ENCODE measurements at regions not wholly inside any gene's neighbourhood (a gene's known extent, or its start where the extent isn't known, plus 50 kb on each side); places are given as distances from the start of the nearest gene placed in this dataset.
"Not testable (repeated sequence)": the region's sequence is repeated elsewhere in the genome, so short reads cannot be mapped to it uniquely, and the experiment has no call there.

DNA sequence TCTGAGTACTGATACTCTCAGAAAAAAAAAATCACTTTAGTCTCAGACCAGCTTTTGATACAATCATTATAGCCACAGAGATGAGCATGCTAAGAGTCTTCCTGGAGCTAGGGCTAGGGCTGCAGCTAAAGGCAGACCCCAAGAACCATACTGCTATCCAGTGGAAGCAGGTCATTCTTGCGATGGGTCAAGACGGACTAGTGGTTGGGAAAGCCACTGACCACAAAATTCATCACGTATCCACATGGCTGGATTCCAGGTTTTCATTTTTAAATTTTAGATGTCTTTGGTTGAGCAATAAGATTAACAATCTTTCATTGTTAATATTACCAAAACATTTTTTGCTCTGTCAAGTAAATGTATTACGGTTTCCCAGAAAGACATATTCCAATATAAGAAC, 598.1 kb downstream of the DNAH5 start:
- DNase-seq (ENCODE audit: low spot score): no peak

DNA sequence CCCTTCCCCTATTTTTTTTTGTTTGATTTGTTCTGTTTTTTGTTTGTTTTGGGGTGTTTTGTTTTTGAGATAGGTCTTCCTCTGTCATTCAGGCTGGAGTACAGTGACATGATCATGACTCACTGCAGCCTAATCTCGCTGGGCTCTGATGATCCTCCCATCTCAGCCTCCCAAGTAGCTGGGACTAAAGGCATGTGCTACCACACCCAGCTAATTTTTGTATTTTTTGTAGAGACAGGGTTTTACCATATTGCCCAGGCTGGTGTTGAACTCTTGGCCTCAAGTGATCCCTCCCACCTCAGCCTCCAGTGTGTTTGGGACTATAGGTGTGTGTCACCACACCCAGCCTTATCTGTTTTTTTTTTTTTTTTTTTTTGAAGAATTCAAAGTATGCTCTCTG, 605.4 kb downstream of the DNAH5 start:
- DNase-seq (ENCODE audit: low spot score): no peak

DNA sequence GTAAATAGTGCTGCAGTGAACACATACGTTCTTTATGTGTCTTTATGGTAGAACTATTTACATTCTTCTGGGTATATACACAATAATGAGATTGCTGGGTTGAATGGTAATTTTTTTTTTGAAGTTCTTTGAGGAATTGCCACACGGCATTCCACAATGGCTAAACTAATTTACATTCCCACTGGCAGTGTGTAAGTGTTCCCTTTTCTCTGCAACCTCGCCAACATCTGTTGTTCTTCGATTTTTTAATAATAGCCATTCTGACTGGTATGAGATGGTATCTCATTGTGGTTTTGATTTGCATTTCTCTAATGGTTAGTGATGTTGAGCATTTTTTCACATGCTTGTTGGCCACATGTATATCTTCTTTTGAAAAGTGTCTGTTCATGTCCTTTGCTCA, 609.5 kb downstream of the DNAH5 start:
- not testable (repeated sequence) for DNase-seq (ENCODE audit: low spot score)

DNA sequence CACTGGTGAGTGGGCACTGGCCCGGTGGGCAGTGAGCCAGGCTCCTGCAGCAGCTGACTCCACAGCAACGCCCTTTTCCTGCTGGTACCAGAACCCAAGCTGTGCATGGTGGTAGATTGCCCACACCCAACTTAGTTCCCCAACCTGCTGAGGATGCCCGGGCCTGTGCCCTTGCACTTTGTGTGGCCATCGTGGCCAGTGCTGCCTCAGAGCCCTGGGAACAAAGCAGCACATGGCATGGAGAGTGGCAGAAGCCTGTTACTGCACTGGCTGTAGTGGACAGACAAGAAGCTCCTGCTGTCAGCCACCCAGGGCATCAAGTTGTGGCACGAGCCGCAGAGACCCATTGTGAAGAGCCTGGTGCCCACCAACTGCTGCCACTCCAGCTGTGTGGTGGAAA, 612.9 kb downstream of the DNAH5 start:
- no peak for DNase-seq (ENCODE audit: low spot score)

DNA sequence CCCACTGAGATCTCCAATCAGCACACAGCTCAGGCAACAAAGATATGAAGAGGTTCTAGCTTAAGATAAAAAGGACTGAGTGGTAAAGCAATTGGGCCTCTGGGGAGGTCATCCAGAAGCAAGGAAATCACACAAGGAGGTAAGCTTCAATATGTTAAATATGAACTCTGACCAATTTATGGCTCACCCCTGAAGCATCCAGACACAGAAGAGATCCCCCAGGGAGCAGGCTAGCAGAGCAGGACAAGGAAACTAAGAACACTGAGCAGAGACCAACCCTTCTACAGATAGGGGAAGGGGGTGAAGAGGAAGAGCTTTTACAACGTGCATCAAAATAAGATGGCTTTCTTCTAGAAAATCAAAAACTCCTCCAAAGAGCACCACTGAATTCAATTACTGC, 616.2 kb downstream of the DNAH5 start:
- no peak for DNase-seq (ENCODE audit: low spot score)

DNA sequence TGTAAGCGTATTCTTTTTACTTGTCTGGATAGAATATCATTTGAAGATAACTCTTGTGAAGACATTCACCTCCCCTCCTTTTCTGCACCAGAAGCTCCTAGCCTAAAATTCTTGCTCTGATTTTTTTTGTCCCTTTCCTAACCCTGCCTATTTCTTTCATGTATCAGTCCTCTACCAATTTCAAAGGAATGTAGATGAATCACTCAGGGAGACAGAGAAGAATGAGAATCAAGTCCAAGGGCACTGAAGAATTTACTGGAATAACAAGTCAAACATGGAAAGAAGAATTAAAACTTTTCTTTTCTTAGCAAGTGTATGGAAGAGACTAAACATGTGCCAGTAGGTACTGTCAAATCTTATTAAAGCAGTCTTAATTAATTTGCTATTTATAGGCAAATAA, 618.7 kb downstream of the DNAH5 start:
- no peak for DNase-seq (ENCODE audit: low spot score)

DNA sequence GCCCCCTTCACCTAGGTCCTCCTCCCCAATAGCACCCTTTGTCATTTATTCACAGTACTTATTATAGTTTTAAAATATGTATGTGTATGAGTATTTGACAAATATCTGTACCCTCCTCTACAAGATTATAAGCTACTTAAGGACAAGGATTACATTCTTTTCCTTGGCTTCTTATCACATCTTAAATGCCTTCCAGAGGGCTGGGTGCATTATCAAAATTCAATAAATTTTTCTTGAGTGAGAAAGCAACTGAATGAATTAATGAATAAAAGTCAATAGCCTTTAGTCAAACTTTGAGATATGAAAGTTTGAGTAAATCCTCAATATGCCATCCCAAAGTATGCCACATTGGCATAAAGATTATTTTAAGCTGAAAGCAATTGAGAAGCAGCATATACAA, 621.7 kb downstream of the DNAH5 start:
- DNase-seq (ENCODE audit: low spot score): no peak

DNA sequence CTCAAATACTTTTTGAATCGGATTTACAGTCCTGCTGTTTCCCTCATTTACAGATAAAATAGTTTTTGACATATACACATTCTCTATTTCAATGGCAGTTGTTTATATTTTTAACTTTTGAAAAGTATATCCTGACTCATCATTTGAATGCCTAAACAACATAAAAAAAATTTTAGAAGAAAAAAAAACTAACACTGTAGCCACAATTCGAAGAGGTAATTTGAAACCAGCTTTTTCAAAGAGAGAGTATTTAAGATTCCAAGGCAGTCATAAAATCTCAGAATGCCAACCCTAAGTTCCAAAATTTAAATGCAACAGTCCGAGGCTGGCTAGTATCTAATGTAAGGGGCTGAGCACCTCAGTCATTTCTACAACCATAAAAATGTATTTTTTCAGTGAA, 626.8 kb downstream of the DNAH5 start:
- no peak for DNase-seq (ENCODE audit: low spot score)

DNA sequence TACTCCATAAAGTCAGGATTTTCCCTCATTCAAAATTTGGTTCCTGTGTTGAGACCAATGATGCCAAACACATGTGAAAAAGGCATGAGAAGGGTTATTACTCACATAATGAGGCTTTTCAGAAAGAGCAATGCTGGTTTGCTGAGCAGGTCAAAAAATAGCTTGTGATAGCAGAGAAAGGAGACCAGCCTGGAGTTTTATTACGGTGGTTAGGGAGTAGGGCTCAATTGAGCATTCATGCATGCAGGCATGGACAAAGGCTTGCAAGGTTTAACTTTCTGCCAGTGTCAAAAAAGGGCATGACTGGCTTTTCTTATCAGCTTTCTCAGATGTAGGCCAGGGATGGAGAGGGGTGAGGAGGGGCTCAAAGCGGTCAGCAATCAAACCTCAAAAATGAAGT, 628.3 kb downstream of the DNAH5 start:
- DNase-seq (ENCODE audit: low spot score): peak; percentile 4

DNA sequence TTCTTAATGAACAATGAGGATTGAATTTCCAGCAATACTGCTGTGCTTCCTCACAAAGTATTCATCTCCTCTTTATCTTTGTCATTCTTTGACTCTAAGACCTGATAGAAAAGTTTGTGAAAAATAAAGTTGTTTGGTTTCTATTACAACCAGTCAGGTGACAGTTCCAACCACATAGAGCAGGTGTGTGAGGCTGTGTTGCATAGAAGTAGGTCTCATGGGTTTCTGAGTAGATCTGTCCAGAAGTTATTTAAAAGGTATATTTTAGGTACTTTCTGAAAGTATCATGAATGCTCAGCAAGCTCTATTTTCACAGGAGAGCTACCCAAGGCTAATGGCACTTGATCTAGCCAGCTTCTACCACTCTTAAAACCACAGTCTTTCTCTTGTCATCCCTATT, 637.0 kb downstream of the DNAH5 start:
- DNase-seq (ENCODE audit: low spot score): no peak

DNA sequence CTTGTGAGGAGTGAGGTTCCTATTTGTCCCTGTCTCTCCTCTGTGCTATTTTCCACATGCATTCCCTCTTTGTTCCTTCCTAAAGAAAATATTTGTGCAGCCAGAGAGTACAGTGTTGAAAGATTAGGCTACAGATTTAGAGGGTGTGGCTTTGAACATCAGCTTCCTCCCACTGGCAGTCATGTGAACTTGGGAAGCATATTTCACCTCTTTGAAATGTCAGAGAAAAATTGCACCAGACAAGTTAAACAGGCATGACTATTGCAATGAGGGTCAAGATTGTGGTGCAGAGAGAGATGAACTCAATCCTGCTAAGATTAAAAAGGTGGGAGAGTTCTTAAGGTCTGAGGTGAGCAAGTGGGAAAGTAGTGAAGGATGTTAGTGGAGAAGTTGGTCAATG, 641.0 kb downstream of the DNAH5 start:
- DNase-seq (ENCODE audit: low spot score): no peak

DNA sequence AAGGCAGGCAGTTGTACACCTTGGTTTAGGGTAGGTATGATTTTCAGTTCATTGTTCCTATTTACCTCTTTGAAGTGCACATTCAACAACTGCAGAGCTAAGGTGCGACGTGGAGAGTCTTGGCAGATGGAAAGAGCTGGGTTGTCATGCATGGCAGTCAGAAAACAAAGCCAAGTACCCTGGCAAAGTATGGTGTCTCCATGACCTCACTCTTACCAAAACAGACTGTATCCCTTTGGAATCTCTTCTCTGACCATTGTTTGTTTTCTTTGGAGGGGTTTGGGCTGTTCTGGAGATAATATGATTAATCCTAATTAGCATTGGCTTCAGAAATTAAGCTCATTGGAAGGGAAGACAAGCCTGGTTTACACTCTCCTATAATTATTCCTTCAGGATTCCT, 665.7 kb downstream of the DNAH5 start:
- no peak for DNase-seq (ENCODE audit: low spot score)

DNA sequence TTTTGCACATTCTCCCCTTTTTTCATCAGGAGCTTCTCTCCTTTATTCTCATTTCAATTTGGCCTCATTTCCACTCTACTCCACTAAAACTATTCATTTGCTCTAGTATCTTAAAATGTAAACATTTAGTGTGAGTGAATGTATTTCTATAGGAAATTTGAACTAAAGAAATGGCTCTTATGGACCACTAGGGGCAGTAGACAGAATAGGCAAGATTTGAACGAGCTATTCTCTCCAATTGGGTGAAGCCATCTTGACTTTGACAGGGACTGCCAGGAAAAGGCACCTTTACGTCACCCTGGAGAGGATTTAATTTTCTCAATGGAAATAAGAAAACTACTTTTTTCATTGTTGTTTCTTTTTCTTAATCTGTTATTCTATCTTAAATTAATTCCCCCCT, 666.3 kb downstream of the DNAH5 start:
- peak; percentile 40 for DNase-seq (ENCODE audit: low spot score)

DNA sequence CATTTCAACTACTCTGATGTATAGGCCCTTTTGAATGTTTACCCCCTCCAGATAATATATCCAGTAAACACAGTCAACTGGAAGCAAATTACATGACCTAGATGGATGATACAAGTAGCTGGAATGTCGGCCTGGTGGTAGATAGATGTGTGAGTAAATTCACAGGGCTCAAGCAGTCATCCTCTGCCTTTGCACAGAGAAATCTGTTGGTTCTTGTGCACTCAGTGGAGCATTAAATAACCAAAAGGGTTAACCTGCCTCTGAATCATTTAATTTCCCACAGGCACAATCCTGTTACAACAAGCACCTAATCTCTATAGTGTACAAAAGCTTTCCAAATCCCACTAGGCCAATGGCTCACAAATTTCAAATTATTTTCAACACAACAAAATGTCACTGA, 668.3 kb downstream of the DNAH5 start:
- no peak for DNase-seq (ENCODE audit: low spot score)

DNA sequence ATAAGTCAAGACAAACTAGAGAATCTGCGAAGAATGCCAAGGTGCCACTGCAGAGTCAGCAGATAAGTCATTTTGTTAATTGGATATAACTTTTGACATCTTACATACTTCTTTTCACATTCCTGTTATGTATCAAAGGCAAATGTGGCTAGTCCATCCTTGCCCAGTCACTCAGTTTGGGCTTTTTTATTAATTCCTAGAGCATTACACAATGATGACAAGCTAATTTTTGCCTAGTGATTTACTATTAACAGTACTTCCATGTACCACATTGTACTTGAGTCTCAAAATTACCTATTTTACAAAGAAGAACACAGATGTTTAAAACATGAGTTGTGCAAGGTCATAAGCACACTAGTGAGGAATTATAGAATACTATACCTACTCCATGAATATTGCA, 680.8 kb downstream of the DNAH5 start:
- DNase-seq (ENCODE audit: low spot score): no peak

DNA sequence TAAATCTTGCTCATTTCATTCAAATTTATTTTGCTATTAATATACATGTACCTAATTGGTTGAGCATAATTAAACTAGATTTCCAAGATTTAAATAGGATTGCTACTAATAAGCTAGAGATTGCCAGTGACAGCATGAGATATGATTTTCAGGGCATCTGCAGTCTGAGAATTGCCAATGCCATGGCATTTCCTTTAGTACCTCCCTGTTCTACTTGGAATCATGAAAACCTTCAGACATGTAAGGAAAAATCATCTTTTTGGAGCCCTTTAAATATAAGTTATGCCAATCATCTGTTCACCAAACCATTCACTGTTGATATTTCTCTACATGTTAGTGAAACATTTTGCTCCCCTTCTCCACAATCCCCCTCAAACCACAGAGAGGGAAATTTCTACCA, 691.4 kb downstream of the DNAH5 start:
- DNase-seq (ENCODE audit: low spot score): no peak

DNA sequence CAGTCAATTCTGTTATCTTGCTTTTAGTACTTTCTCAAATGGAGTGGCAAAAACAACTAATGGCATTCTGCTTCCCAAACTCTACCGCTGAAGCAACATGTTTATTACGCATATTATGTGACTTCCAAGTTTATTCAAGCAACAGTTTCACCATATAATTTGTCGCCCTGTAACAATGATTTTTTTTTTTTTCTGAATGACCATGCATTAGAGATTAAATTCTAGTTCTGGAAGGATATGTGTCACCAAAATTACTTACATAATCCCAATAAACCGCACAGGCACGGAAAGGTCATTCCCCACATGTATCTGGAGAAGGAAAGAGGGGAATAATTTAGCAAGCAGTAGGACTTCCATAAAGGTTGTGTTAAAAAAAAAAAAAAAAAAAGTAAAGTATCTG, 691.8 kb downstream of the DNAH5 start:
- no peak for DNase-seq (ENCODE audit: low spot score)

DNA sequence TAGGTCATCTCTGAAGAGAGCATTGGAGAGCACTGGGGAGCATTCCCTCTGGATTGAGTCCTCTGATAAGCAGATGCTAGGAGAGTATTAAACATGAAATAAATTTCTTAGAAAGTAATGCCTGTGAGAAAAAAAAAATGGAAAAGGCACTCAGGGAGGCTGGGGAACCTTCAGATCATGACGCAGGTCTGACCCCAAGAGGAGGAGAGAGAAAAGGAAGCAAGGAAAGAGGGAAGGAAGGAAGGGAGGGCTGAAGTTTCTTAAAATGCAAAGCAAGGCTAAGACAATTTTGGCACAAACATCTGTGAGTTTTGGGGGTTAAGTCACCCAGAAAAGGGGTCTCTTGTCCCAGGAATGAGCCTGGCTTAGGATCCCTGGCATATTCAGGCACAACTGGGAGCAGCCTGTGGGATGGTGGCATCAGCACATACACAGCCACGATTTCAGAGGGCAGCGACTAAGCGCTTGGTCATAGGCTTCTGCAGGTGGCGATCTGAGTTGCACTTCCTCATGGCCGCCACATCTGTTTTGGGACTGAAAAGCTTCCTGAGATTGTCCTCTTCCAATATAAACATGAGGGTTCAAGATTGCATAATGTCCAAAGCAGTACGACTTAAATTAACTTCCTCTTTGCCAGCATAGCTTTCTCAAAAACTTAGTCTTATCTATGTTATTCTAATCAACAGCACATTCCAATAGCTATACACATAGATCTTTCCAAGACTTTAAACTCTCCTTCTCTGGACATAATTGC, 692.7 kb downstream of the DNAH5 start:
- DNase-seq (ENCODE audit: low spot score): no peak

DNA sequence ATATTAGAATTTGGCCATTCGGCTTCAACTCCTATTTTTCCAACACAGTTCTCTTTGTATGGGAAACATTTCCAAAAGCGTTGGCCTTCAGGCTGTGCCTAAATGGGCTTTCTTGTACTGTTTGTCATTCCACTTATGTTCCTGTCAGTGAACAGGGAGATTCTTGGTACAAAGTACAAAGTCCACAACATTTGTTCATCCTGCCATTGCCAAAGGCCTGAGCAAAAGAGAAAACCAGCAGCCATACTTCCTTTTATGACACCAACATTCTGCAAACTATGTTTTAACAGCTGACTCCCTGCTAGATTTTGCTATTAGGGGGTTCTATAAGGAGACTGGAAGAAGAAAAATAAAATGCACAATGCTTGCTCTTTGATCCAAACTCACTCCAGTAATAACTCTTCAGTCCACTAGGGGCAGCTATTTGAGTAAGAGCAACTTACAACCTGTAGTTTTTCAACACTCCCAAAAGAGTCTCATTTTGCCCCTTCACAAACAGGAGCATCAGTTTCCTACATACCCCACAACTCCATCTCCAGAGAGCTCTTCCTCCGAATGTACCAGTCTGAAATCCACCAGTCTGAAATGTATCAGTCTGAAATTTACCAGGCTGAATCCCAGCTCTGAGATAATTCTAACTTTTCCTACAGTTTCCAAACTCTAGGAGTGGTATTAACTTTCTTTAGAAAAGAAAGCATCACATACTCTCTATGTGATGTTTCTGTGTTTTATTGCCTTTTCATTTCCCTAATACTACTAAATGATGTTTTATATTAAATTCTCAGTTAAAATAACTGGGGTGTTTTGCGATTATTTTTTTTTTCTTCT, 693.8 kb downstream of the DNAH5 start:
- DNase-seq (ENCODE audit: low spot score): peak; percentile 55

DNA sequence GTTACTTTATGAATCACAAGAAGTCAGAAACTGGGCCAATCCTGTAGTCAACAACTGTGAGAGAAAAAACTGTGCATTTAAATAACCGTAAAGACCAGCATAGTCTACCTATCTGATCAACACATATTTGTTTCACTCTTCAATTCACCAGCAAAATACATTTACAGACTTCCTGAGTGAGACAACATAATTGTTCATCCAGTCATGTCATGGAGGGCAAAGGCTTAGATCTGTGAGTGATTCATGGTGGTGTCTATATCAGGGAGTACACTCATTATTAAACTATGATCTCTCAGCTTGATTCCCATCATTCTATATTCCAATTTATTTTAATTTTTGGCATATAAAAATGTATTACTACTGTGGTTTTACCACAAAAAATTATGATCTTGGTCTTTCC, 694.6 kb downstream of the DNAH5 start:
- DNase-seq (ENCODE audit: low spot score): no peak

DNA sequence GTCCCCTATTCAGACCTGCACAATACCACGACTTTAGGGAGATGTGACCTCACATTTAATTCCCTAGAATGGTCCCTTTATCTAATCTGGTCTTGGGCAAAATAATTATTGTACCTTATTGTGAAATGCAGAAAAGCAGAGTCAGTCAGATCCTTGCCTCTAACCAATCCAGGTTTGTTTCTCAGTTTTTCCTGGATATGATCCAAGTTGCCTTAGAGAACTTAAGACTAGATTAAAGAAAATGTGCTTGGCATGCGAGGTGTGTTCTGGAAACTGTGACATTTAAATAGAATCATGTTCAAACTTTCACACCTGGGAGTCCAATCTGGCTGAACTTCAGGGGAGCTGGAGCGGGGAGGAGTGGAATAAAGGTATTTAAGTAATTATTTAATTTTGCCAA, 696.2 kb downstream of the DNAH5 start:
- DNase-seq (ENCODE audit: low spot score): no peak

DNA sequence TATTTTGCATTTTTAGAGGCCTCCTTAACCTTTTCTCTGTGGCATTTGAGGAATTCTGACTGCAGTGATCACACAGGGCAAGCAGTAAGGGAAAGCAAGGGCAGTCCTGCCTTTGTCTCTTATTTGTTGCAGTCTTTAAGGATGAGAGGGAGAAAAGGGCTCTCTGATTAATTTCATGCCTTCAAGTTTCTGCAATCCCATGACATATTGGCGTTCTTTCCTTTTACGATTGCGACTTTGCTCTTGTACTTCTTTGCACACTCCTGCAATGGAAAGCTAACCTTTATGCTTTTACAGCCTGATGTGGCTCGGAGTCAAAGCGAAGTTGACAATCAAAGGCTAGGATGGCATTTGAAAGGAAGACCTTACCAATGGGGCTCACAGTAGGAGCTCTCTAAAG, 698.4 kb downstream of the DNAH5 start:
- no peak for DNase-seq (ENCODE audit: low spot score)

DNA sequence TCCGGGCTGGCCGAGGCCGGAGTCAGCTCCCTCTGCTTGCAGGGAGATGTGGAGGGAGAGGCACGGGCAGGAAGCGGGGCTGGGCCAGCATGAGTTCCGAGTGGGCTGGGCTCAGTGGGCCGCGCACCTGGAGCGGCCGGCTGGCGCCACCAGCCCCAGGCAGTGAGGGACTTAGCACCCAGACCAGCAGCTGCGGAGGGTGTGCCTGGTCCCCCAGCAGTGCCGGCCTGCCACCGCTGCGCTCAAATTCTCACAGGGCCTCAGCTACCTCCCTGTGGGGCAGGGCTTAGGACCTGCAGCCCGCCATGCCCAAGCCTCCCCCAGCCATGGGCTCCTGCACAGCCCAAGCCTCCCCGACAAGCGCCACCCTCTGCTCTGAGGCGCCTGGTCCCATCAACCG, 700.3 kb downstream of the DNAH5 start:
- no peak for DNase-seq (ENCODE audit: low spot score)

DNA sequence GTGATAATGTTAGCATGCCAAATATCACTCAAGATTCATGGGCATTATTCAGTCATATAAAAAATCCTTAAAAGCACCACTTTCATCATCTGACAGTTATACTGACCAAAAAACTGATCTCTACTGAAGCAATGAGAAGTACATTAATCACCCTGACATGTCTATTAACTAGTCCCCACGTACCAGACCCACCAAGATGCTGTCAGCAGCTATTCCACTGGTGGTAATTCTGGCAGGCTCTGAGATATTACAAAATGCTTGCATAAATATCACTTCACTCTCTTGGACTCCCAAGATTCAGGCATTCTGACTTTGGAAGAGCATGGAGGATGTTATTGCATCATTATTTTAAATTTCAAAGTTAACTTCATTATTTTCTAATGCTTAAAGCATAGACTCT, 717.0 kb downstream of the DNAH5 start:
- DNase-seq (ENCODE audit: low spot score): no peak
